HG02588 (cell line): ENCODE measurements at regions not wholly inside any gene's neighbourhood (a gene's known extent, or its start where the extent isn't known, plus 50 kb on each side); places are given as distances from the start of the nearest gene placed in this dataset.

Experiments used
- ATAC-seq: cut with Tn5 transposase; IDR thresholded peaks from one replicate; pipeline ENCODE4 v1.9.1; 2021; ENCODE audit warnings: mild to moderate bottlenecking, moderate library complexity; ENCODE audit not compliant: unreplicated experiment

DNA sequence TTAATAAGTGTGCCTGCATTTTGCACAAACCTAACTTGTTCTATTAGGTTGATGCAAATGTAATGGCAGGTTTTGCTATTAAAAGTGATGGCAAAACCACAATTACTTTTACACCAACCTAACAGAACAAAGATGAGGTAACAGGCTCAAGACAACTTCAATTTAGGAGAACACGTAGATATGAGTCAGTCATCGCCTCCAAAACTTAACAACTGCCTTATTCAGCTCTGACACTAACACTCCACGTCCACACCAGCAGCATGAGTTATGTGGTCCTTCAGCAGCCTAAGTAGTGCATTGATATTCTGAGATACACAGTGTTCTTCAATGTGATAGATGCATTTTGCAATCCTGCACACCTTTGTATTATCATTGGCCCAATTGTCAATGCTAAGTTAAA, 1175.1 kb upstream of the ACVR2A start:
- no peak for ATAC-seq

GRCh38 chr2:146666340-146666739, 1178.5 kb upstream of the ACVR2A start:
- no peak for ATAC-seq

- ATAC-seq: no peak
Observed at GRCh38 chr2:146665800-146666199, 1179.0 kb upstream of the ACVR2A start.

- no peak for ATAC-seq
Observed at GRCh38 chr2:146661473-146662096, 1183.2 kb upstream of the ACVR2A start.

- ATAC-seq: no peak
Observed at GRCh38 chr2:146659976-146660375, 1184.9 kb upstream of the ACVR2A start.

DNA sequence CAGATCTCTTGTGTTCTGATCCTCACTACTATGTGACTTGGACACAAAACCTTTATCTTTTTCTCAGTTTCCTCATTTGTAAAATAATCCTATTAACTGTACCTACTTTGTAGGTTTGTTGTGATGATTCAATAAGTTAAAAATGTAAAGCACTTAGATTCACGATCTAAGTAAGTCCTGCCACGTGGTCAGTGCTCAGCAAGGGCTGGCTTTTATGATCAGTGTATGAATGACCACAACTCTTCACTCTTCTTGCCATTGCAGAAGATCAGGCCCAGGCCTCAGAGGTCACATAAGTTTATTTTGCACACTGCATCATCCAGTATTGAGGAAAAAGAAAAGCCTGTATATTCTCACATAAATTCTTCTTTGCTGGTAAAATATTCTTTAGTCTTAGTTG, 1192.5 kb upstream of the ACVR2A start:
- no peak for ATAC-seq

- no peak for ATAC-seq
Observed at GRCh38 chr2:146651361-146651760, 1193.5 kb upstream of the ACVR2A start.

DNA sequence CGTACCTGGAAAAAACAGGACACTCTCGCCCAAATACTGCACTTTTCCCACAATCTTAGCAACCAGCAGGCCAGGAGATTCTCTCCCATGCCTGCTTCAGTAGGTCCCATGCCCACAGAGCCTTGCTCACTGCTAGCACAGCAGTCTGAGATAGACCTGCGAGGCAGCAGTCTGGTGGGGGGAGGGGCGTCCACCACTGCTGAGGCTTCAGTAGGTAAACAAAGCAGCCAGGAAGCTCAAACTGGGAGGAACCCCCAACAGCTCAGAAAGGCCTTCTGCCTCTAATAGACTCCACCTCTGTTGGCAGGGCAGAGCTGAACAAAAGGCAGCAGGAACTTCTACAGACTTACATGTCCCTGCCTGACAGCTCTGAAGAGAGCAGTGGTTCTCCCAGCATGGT, 1202.8 kb upstream of the ACVR2A start:
- ATAC-seq: no peak

- ATAC-seq: no peak
Observed at GRCh38 chr2:146634230-146635097, 1210.4 kb upstream of the ACVR2A start.

DNA sequence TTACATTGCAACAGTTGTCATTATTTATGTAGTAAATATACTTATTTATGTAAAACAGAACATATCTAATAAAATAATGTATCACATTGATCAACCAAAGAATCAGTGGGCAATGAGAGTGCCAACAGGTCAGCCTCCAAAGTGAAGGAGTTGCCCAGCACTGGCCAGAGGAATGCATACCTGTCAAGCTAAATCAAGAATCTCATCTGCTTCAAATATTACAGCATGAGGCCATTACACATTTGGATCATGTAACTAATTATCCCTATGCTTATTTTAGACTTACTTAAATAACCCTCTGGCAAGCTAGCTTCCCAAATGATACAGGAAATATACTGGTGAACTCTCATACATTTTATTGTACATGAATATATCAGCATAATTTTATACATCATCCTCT, 1211.7 kb upstream of the ACVR2A start:
- no peak for ATAC-seq

GRCh38 chr2:146632707-146633106, 1212.1 kb upstream of the ACVR2A start:
- no peak for ATAC-seq

DNA sequence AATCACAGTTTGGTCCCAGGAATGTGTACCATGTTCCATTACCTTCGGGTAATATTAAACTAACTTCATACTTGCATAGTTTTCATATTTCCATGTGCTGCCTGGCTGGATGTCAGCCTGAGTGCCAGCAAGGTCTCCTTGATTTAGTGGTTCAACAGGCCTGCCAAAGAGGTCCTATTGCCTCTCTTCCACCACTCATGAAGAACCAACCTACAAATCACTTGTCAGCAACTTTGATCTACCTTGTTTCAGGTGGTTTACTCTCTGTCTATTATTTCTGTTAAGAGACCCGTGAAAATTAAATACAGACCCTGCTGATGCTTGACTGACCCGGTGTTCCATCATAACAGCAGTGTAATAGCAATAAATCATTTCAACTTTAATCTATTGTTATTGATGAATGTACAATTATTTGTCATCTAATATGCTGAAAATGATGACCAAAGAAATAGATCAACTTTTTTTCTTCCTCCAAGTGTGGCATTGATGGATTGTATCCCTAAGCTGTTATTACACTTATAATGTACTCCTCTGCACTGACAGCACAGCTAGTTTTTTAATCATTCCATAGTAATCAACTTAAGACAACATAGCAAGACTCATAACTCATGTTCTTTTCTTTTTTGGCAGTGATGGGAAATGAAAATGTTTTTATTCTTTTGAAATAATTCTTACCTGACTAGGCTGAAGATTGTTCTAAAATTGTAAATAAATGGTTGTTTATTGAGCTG, 1220.2 kb upstream of the ACVR2A start:
- ATAC-seq: no peak

DNA sequence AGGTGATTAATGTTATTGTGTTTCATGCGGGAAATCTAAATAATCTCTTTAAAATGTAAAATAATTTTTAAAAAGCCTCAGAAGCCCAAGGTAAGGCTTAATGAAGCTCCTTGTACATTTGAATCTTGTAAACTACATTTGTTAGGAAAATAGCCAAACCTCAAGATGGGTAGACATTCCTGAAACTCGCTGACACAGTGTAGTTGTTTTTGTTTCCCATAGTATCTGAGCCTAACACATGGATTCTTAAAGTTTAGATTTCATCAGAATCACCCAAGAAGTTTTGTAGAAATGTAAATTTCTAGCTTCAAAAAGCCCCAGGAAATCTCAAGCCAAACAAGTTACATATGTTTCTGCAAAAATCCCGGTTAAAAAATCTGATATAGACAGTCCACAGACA, 1221.1 kb upstream of the ACVR2A start:
- ATAC-seq: no peak

DNA sequence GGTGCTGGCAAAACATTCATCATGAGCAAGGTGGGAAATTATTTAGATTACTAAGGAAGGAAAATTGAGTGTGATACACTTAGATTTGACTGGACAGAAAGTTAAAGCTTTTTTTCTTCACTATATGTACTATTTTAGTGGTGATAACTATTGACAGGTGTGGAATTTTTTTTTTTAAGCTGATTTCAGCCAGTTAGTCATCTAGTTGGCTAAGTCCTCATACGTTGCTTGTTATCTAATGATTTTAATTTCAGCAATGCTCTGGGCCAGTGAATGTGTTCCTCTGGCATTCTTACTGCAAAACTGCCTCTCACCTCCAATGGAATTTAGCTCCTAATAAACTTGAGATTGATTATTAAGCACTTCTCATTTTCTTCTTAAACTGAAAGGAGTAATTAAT, 1223.2 kb upstream of the ACVR2A start:
- no peak for ATAC-seq

- ATAC-seq: no peak
Observed at GRCh38 chr2:146615778-146616177, 1229.1 kb upstream of the ACVR2A start.

DNA sequence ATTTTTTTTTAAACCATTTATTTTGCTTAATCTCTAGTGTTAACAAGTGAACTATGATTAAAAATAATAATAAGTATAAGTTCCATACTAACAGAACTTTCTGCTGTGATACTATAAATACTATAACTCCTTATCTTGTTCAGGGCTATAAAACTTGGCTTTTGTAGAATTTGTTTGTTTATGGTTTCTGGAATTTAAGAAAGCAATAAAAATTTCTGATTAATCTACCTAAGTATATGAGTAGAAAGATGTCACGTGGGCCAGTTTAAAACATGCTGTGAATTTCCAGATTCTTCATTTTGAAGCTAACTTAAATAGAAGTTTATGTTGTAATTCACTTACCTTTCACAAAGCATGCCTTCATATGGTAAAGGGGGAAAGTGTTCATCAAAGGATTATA, 1236.3 kb upstream of the ACVR2A start:
- ATAC-seq: no peak

DNA sequence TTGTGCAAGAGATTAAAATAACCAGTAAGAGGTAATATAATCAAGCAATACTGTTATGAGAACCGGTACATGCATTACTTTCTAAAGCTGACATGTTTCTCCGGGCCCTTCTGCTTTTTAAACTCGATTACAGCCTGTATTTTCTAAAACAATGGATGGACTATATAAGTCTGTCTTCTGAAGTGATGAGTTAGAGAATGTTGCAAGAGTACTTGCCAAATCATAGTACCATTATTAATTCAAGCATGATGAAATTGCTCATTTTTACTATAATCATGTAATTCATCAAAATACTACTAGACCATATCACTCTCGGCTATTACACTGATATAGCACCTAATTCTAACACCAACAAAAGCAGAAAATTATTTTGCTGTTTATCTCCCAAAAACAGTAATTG, 1240.3 kb upstream of the ACVR2A start:
- ATAC-seq: no peak

DNA sequence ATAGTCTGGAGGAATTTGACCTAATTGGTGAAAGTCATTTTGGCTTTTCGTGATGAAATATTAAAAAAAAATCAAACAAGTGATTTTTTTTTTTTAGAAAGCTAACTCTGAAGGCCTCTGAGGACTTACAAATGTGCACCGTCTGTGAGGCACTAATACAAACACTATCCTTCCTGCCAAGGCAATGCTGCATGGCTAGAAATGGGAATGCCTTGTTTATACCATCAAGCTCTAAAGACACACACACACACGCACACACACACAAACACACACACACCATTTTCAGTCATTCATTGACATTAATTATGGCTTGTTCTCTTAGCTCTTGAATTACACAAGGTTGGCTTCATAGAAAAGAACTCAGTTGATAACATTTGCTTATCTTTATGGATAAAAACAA, 1242.0 kb upstream of the ACVR2A start:
- ATAC-seq: no peak

DNA sequence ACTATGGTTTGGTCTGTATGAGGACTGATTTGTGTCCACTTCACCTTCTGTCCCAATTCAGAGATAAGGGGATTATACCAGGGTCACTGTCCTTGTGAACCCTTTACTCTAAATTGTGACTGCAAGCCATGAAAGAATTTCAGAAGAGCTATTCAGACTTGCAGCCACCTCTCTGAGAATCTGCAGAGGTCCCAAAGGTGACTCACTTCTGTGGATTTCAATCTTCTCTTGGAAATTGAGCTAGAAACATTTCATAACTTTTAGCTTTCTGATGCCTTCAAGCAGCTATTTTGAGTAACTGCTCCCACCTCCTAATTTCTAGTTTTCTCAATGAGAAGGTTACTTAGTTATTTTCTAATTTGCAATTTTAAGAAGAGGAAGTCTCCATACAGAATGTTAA, 1242.4 kb upstream of the ACVR2A start:
- ATAC-seq: no peak

DNA sequence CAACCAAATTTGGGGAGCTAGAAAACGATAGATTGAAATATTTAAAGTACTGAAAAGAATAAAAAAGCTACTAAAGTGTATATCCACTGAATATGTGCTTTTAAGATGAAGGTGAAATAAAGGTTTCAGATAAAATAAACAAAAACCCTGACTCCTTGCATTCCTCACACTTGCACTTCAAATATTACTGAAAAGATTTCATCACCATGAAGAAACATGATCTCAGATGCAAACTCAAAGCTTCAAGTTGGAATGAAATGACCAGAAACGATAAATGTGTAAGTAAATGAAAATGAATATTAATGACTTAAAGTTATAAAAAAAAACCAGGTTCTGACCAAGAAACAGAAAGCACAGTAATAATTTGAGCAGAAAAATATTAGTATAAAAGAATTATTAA, 1246.0 kb upstream of the ACVR2A start:
- no peak for ATAC-seq

DNA sequence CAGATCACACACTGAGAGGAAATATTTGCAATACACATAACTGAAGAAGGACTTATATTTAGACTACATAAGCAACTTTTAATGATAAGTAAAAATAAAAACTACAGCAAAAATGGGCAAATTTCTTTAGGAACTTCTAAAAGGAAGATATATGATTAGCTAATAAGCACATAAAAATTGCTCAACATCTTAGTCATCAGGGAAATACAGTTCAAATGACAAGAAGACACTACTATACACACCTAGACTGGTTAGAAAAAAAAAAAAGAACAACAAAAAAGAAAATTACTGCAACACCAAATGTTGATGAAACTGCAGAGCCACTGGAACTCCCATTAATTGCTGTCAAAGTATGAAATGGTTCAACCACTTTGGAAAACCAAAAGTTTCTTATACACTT, 1247.5 kb upstream of the ACVR2A start:
- no peak for ATAC-seq

GRCh38 chr2:146591908-146592307, 1252.9 kb upstream of the ACVR2A start:
- ATAC-seq: no peak
